Pancreas (tissue), 10 donors: ENCODE measurements at regions not wholly inside any gene's neighbourhood (a gene's known extent, or its start where the extent isn't known, plus 50 kb on each side); places are given as distances from the start of the nearest gene placed in this dataset.
"Not testable (repeated sequence)": the region's sequence is repeated elsewhere in the genome, so short reads cannot be mapped to it uniquely, and the experiment has no call there.

Source experiments
- ATAC-seq, 4 donors: fragments of 200-7000 bp; cut with Tn5 transposase; one replicate each; pipeline versions ENCODE4 v1.8.0 to v1.9.1; 2020; ENCODE audit warnings: mild to moderate bottlenecking in 4 of 4, moderate library complexity in 4 of 4
- DNase-seq, 6 donors: peaks; one replicate each; pipeline ENCODE4 v3.0.0-alpha.2; 2020
- FAIRE-seq: peaks from 2 replicates; lab custom pipeline; 2012; peaks lifted over from hg19 to GRCh38; lab: Jason Lieb, UNC
- H3K27ac ChIP-seq, 4 donors: fragments of 200-600 bp; sonication (generic); 1 replicate in 3 of 4; 2 replicates in 1 of 4; pipeline versions ENCODE4 v1.5.0 to v1.8.0; 2020
- H3K27me3 ChIP-seq, 4 donors: fragments of 200-600 bp; one replicate each; pipeline ENCODE4 v1.8.0; 2021
- H3K36me3 ChIP-seq, 3 donors: fragments of 200-600 bp; sonication (generic) in 1 of 3; one replicate each; pipeline versions ENCODE4 v1.5.0 to v1.8.0; 2020 to 2021
- H3K4me1 ChIP-seq, 3 donors: fragments of 200-600 bp; one replicate each; pipeline ENCODE4 v1.8.0; 2021
- H3K4me3 ChIP-seq, 4 donors: fragments of 200-600 bp; sonication (generic) in 2 of 4; one replicate each; pipeline versions ENCODE4 v1.5.0 to v1.8.0; 2020 to 2021
- H3K9me3 ChIP-seq, 4 donors: fragments of 200-600 bp; one replicate each; pipeline ENCODE4 v1.8.0; 2021
- CTCF ChIP-seq, 4 donors: fragments of 200-600 bp; sonication (generic) in 3 of 4; IDR thresholded peaks; one replicate each; pipeline versions ENCODE4 v1.5.0 to v1.8.0; 2021; ENCODE audit warnings: antibody characterized with exemption in 4 of 4
- WGBS, 2 donors: extraction: QIAGEN DNeasy Blood & Tissue Kit; methylation state at CpG; one replicate each; pipeline ENCODE4 v1.1.7; 2013; 5-methylcytosine and 5-hydroxymethylcytosine counted together
- intact Hi-C, 3 donors: fragments of 100-400 bp; cut with DNase I; formaldehyde crosslinking; loops; one replicate each; pipeline versions ENCODE4 v1.11.1 to v1.14.2; 2022
- donor health status: healthy with polysubstance abuse.
- donor health status: DM: no; HTN: no; CAD: no; lungs with moderate emphysema.
- donor health status: DM: no; HTN: no; CAD: no.
- donor health status: control.
- donor health status: control.
- donor health status: Bipolar disorder and iron deficiency.
- donor health status: DM: yes; HTN: yes; CAD: no.
- donor health status: DM: no; HTN: no; CAD: no.
- donor health status: DM: no; HTN: no; CAD: no.
- donor health status: DM: yes; HTN: yes; CAD: no.

GRCh38 chr12:44457465-44457864 lies 418.6 kb downstream of the NELL2 start:
- H3K4me1 ChIP-seq: no peaks in the 10 kb centered on the region
- no peaks in the 10 kb centered on the region for H3K27me3 ChIP-seq
- WGBS, 2 donors: 63 to 80% methylated on average over 1 of the region's 1 CpG
- TF ChIP-seq CTCF (IDR thresholded peaks at IDR 0.05): no peak
- FAIRE-seq (no peak), ATAC-seq (no peak), DNase-seq (no peak)
- no peak overlapping the region for H3K4me3 ChIP-seq
- intact Hi-C loops: no loop called here
- no peak overlapping the region for H3K27ac ChIP-seq
- no peaks in the 10 kb centered on the region for H3K9me3 ChIP-seq
- H3K36me3 ChIP-seq: no peaks in the 10 kb centered on the region

- intact Hi-C loops, H3K4me1 ChIP-seq, H3K27me3 ChIP-seq, H3K36me3 ChIP-seq, H3K4me3 ChIP-seq, ATAC-seq, H3K27ac ChIP-seq, FAIRE-seq, DNase-seq, H3K9me3 ChIP-seq: not testable (repeated sequence)
- 72 to 74% methylated on average over 2 of the region's 2 CpGs for whole genome bisulfite sequencing, 2 donors
Measured at GRCh38 chr12:44454959-44455358, 421.2 kb downstream of the NELL2 start.

GRCh38 chr12:44446181-44446580 lies 429.9 kb downstream of the NELL2 start:
- no peaks in the 10 kb centered on the region for H3K4me1 ChIP-seq
- H3K4me3 ChIP-seq: no peak overlapping the region
- FAIRE-seq (no peak), ATAC-seq (no peak), DNase-seq (no peak)
- H3K27ac ChIP-seq: peak overlapping the region in 1 of 4 donors; percentile 33
- no peaks in the 10 kb centered on the region for H3K9me3 ChIP-seq
- no peaks in the 10 kb centered on the region for H3K27me3 ChIP-seq
- intact Hi-C loops: no loop called here
- 27 to 31% methylated on average over 4 of the region's 4 CpGs for WGBS, 2 donors
- no peak for TF ChIP-seq CTCF (IDR thresholded peaks at IDR 0.05)
- H3K36me3 ChIP-seq: no peaks in the 10 kb centered on the region

GRCh38 chr12:44441155-44441554 lies 435.0 kb downstream of the NELL2 start:
- Histone ChIP-seq H3K36me3 (no peaks in the 10 kb centered on the region), H3K4me1 (no peaks in the 10 kb centered on the region), H3K27ac (no peak overlapping the region), H3K4me3 (no peak overlapping the region), H3K9me3 (no peaks in the 10 kb centered on the region), H3K27me3 (no peaks in the 10 kb centered on the region)
- DNase-seq: no peak
- WGBS, 2 donors: 80 to 81% methylated on average over 1 of the region's 1 CpG
- FAIRE-seq: no peak
- ATAC-seq: no peak
- TF ChIP-seq CTCF (IDR thresholded peaks at IDR 0.05): no peak
- intact Hi-C loops: no loop called here
